Dermis microvascular lymphatic vessel endothelial cell (primary cell): ENCODE measurements at regions not wholly inside any gene's neighbourhood (a gene's known extent, or its start where the extent isn't known, plus 50 kb on each side); places are given as distances from the start of the nearest gene placed in this dataset.

ENCODE experiments used
- DNase-seq, 2 donors: peaks; one replicate each; pipeline versions ENCODE4 v3.0.0 to v3.0.0-alpha.2; 2010; ENCODE audit warnings: low read depth in 2 of 2

- DNase-seq, result no peak
These were observed 258.5 kb upstream of the IRF2BP2 start for GRCh38 chr1:234868296-234869147.

GRCh38 chr1:234866007-234866866 lies 256.3 kb upstream of the IRF2BP2 start:
- peak; percentile 72 to 83 for DNase-seq

- no peak for DNase-seq
These were observed 255.4 kb upstream of the IRF2BP2 start for GRCh38 chr1:234865171-234866006.

DNA sequence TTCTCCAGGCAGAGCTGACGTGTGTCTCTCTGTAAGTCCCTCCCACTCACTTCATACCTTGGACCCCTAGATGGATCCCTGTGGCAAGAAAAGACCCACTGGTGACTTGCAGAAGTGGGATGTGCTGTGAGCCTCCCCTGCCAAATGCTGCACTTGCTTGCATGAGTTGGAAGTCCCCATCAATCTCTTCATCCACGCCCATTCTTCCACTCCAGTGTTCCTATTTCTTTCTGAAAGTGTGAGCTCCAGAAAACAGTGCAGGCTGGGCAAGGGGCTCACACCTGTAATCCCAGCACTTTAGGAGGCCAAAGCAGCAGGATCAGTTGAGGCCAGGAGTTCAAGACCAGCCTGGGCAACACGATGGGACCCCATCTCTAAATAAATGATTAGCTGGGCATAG lies 254.1 kb upstream of the IRF2BP2 start:
- DNase-seq, result no peak

- peak in 1 of 2 donors; percentile 71 for DNase-seq
These were observed 253.6 kb upstream of the IRF2BP2 start for GRCh38 chr1:234863551-234863971.

DNA sequence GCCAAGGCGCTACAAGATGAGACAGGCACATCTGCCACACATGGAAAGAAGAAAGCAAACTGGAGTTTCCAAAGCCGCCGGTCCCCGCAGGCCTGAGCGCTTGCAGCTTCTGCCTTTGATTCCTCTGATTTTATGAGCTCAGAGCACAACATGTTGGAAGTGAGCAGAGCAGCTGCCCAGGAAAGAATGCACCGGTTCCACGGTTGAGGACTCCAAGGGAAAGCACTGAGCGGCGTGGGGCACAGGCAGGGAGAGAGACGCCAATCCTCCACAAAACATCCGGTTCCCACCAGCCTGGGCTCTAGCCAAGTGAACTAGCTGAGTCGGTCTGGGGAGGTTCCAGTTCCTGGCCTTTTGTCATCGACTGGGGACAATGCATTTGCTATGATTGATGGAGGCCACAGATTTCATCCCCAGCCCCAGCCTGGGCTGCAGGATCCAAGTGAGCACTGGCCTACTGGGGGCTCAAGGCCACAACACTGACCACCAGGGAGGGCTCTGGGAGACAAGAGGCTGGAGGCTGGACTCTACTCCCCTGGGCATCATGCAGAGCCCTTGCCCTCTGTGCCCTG lies 253.1 kb upstream of the IRF2BP2 start:
- peak; percentile 98 to 99 for DNase-seq

DNA sequence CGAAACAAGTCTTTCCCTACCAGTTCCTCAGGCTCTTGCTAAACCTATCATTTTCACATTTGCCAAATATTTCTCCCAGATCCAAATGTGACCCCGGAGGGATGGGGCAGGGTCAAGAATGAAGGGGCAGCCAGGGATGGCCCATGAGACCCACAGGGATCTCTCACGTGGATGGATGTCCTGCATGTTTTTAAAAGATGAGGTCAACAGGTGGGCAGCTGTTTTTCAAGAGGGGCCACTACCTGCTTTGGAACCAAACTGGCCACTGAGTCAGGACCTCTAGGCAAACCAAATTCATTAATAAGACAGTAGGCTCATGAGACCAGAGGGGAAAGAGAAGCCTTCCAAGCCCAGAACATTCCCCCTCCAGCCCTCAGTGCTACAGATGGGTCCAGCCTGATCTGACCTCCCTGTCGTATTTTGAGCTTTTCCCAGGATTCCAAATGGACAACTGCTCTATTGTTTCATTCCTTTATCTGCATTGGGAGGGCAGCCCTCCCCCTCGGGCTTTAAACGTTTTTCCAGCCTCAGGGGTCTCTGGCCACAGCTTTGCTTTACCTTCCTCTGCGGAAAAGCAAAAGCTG lies 252.5 kb upstream of the IRF2BP2 start:
- no peak for DNase-seq

DNA sequence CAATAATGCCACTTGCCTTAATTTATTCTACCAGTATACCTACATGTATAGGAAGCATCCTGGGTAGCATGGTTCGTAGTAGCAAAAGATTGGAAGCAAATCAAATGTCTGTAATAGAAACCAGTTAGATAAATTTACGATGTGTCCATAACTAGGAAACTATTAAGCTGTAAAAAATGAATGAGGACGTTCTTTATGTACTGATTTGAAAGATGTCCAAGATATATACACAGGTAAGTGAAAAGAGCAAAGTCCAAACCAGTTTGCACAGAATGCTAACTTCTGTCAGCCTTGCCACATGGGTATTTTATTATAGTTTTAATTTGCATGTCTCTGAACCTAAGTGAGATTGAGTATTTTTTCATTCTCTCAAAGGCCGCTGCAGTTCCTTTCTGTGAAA lies 251.8 kb upstream of the IRF2BP2 start:
- no peak for DNase-seq

GRCh38 chr1:234861024-234861620 lies 251.1 kb upstream of the IRF2BP2 start:
- DNase-seq, result peak in 1 of 2 donors; percentile 36

DNA sequence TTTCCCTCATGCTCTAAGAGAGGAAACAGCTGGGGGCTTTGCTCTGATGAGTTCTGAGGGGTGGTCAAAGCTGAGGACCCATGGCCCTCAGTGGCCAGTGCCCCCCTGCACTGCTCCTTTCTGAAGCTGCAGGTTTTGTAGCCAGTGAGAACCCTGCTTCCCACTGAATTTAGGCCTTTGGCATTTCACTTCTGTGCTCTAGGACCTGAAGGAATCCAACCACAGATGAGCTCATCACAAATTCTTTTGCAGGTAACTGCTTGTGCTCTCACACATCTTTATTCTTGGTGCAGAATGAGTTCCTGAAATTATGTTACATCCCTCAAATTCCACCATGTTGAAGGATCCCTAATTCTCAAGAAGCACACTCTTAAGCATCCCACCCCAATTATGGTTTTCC lies 248.7 kb upstream of the IRF2BP2 start:
- DNase-seq, result no peak

GRCh38 chr1:234856845-234857245 lies 246.9 kb upstream of the IRF2BP2 start:
- no peak for DNase-seq

DNA sequence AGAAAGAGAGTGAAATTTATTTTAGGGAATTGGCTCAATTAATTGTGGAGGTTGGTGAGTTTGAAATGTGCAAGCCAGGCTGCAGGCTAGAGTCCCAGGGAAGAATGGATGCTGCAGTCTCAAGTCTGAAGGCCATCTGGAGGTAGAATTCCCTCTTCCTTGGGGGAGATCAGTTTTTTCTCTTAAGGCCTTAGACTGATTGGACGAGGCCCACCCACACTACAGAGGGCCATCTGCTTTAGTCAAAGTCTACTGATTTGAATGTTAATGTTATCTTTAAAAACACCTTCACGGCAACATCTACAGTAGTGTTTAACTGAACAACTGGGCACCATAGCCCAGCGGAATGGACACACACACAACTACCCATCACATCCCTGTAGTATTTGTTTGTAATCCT lies 245.9 kb upstream of the IRF2BP2 start:
- DNase-seq, result no peak

GRCh38 chr1:234854645-234855039 lies 244.7 kb upstream of the IRF2BP2 start:
- no peak for DNase-seq

DNA sequence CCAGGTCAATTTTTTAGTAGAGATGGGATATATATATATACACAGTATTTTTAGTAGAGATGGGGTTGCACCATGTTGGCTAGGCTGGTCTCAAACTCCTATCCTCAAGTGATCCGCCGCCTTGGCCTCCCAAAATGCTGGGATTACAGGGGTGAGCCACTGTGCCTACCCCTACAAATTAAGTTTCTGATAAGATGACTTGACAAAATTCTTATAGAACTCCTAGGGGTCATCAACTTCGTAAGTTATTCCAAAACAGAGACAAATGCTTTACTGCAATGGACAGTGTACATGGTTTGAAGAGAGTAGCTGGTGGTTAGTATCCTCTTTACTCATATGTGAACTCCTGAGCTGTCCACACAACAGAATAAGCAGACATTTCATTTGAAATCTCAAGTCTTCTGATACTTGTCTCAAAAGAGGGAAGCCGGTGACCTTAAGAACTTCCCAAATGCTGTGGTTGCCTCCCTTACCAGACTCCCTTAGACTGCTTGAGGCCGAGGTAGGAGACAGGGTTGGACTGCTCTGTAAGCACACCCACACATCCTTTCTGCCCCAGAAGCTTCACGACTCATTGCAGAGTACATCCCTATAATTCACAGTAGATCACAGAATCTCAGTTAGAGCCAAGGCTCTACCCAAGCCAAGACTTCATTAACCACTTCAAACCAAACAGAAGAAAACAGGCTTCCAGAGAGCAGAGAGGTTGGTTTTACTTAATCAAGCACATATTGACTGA lies 244.1 kb upstream of the IRF2BP2 start:
- no peak for DNase-seq

- no peak for DNase-seq
These were observed 242.7 kb upstream of the IRF2BP2 start for GRCh38 chr1:234852659-234853058.

DNA sequence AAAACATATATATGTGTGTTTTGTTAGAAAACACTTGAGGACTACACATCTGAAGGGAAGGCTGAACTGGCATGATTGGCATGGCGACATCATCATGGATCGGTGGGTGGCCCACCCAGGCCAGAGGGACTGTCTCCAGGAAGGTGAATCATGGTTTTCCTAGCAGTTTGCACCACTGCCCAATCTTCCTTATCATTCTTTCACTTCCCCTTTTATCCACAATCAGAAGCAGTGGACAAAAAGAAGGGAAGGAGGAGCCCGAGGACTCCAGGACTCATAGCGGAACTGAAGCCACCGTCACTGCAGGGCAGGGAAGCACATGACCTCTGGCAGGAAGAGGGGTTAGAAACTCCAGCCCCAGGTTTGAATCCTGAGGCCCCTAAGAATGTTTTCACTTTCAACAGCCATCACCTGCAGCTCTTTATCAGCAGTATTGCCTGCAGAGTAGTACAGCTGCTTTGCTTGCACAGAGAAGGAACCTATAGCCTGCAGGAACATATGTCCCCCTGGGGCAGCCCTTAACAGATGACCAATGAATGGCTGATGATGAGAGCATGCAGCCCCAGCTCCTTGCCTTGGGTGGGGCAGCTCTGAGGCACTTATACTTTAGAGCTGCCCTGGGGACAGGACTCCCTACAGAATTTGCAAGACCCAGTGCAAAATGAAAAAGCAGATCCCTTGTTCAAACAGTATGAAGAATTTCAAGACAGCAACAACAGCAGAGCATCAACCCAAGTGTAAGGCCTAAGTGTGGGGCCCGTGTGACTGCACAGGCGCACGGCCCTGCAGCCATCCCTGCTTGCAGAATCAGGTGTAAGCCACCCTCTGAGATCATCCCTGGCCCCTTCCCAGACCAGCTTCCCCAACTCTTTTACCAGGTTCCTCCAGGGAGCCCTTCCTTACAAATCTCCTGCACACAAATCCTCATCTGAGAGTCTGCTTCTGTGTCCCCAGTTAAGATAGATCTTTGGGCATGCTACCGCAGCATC lies 241.8 kb upstream of the IRF2BP2 start:
- peak in 1 of 2 donors; percentile 48 for DNase-seq

GRCh38 chr1:234849832-234850231 lies 239.9 kb upstream of the IRF2BP2 start:
- peak in 1 of 2 donors; percentile 75 for DNase-seq

GRCh38 chr1:234848972-234849649 lies 239.1 kb upstream of the IRF2BP2 start:
- no peak for DNase-seq
